Smooth muscle cell (in vitro differentiated cells): ENCODE measurements at regions not wholly inside any gene's neighbourhood (a gene's known extent, or its start where the extent isn't known, plus 50 kb on each side); places are given as distances from the start of the nearest gene placed in this dataset.
"Not testable (repeated sequence)": the region's sequence is repeated elsewhere in the genome, so short reads cannot be mapped to it uniquely, and the experiment has no call there.

Experiments
- DNase-seq: peaks from one replicate; lab custom pipeline; 2025; ENCODE audit not compliant: unreplicated experiment; lab: John Stamatoyannopoulos, UW
- H2AFZ ChIP-seq: fragments of 200-600 bp; sonication (generic); 2 replicates; pipeline ENCODE4 v1.6.0; 2016; ENCODE audit warnings: antibody characterized with exemption, low read depth, mild to moderate bottlenecking
- H3F3A ChIP-seq: fragments of 200-600 bp; sonication (generic); 2 replicates; pipeline ENCODE4 v1.6.0; 2017; ENCODE audit warnings: antibody characterized with exemption, low read depth
- H3K27ac ChIP-seq: fragments of 200-600 bp; sonication (generic); 2 replicates; pipeline ENCODE4 v1.5.1; 2016; ENCODE audit warnings: low read depth, mild to moderate bottlenecking
- H3K27me3 ChIP-seq: fragments of 200-600 bp; sonication (generic); 2 replicates; pipeline ENCODE4 v1.6.1; 2016; ENCODE audit warnings: low read depth, mild to moderate bottlenecking
- H3K36me3 ChIP-seq: fragments of 200-600 bp; sonication (generic); 2 replicates; pipeline ENCODE4 v1.5.1; 2016; ENCODE audit warnings: low read depth
- H3K4me1 ChIP-seq: fragments of 200-600 bp; sonication (generic); 2 replicates; pipeline ENCODE4 v1.5.1; 2016; ENCODE audit warnings: low read depth
- H3K4me2 ChIP-seq: fragments of 200-600 bp; sonication (generic); 2 replicates; pipeline ENCODE4 v1.6.0; 2016; ENCODE audit warnings: mild to moderate bottlenecking
- H3K4me3 ChIP-seq: fragments of 200-600 bp; sonication (generic); 2 replicates; pipeline ENCODE4 v1.5.1; 2016; ENCODE audit warnings: mild to moderate bottlenecking
- H3K79me2 ChIP-seq: fragments of 200-600 bp; sonication (generic); 2 replicates; pipeline ENCODE4 v1.6.0; 2016; ENCODE audit warnings: low read depth, mild to moderate bottlenecking
- H3K9ac ChIP-seq: fragments of 200-600 bp; sonication (generic); 2 replicates; pipeline ENCODE4 v1.6.0; 2016; ENCODE audit warnings: low read depth
- H3K9me3 ChIP-seq: fragments of 200-600 bp; sonication (generic); replicated peaks from 2 replicates; pipeline ENCODE4 v1.5.1; 2016; ENCODE audit warnings: low read depth
- H4K20me1 ChIP-seq: fragments of 200-600 bp; sonication (generic); 2 replicates; pipeline ENCODE4 v1.6.0; 2016; ENCODE audit warnings: low read depth
- WGBS: methylation state at CpG from one replicate; pipeline ENCODE4 v1.1.7; 2016; ENCODE audit warnings: low lambda C conversion rate; 5-methylcytosine and 5-hydroxymethylcytosine counted together
- TF ChIP-seq, protein P1 (sequence below): fragments of 200-600 bp; sonication (generic); IDR thresholded peaks from 2 replicates; pipeline ENCODE4 v1.5.1; 2017; ENCODE audit warnings: borderline replicate concordance, mild to moderate bottlenecking, antibody characterized with exemption; ENCODE audit not compliant: insufficient read depth, poor library complexity, severe bottlenecking

DNA sequence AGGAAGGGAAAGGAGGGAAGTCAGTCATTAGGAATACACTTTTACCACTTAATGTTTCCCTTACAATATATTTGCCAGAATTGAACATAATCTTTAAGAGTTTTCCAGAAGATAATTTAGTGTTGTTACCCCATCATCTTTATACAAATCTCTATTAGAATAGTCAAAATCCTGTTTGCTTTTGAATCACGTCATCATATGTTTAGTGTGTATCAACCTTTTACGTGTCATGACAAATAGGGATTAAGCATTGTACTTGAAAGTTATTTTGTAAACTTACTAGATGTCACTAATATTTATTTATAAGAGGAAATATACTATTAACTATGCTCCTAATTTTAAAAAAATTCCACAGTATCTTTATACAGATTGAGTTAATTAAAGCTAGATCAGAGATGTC lies 1899.5 kb downstream of the MAT2B start:
- Histone ChIP-seq H4K20me1 (no peaks in the 10 kb centered on the region), H3K27ac (no peak overlapping the region), H3K4me1 (no peaks in the 10 kb centered on the region), H3K9me3 (no peaks in the 10 kb centered on the region), H3K4me3 (no peak overlapping the region), H3K27me3 (no peaks in the 10 kb centered on the region), H3K4me2 (no peak overlapping the region), H2AFZ (no peak overlapping the region), H3K79me2 (no peaks in the 10 kb centered on the region), H3F3A (no peaks in the 10 kb centered on the region), H3K36me3 (no peaks in the 10 kb centered on the region), H3K9ac (no peak overlapping the region)
- TF ChIP-seq, protein P1, sequence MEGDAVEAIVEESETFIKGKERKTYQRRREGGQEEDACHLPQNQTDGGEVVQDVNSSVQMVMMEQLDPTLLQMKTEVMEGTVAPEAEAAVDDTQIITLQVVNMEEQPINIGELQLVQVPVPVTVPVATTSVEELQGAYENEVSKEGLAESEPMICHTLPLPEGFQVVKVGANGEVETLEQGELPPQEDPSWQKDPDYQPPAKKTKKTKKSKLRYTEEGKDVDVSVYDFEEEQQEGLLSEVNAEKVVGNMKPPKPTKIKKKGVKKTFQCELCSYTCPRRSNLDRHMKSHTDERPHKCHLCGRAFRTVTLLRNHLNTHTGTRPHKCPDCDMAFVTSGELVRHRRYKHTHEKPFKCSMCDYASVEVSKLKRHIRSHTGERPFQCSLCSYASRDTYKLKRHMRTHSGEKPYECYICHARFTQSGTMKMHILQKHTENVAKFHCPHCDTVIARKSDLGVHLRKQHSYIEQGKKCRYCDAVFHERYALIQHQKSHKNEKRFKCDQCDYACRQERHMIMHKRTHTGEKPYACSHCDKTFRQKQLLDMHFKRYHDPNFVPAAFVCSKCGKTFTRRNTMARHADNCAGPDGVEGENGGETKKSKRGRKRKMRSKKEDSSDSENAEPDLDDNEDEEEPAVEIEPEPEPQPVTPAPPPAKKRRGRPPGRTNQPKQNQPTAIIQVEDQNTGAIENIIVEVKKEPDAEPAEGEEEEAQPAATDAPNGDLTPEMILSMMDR = no peak
- no peak for DNase-seq
- 95% methylated on average over 2 of the region's 2 CpGs for whole genome bisulfite sequencing

DNA sequence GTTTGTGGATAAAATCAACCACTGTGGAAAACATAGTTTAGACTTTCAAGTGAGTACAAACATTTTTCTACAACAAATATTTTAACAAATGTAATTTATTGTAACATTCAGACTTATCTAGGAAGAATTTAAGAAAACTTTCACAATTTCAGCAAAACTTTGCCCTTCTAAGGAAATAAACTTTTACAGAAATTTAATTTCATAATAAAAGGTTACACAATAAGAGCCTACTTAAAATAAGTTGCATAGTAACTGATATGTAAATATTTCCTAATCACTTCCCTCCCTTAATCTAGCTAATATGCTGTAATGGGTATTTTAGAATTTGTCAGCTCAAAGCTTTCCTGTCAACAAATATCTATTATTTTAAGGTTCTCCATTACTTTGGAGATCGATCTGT lies 1899.9 kb downstream of the MAT2B start:
- 84% methylated on average over 1 of the region's 1 CpG for WGBS

DNA sequence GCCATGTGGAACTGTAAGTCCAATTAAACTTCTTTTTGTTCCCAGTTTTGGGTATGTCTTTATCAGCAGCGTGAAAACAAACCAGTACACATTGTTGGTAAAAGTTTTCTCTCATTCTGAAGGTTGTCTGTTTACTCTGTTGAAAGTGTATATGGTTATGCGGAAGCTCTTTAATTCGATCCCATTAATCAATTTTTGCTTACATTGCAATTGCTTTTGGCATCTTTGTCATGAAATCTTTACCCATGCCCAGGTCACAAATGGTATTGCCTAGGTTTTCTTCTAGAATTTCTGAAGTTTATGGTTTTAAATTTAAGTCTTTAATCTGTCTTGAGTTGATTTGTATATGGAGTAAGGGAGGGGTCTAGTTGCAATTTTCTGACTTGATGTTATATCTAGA lies 1901.9 kb downstream of the MAT2B start:
- Histone ChIP-seq H3K9ac (no peak overlapping the region), H3K27me3 (no peaks in the 10 kb centered on the region), H3K4me3 (no peak overlapping the region), H3F3A (no peaks in the 10 kb centered on the region), H3K36me3 (no peaks in the 10 kb centered on the region), H3K79me2 (no peaks in the 10 kb centered on the region), H3K4me2 (no peak overlapping the region), H3K4me1 (no peaks in the 10 kb centered on the region), H3K27ac (no peak overlapping the region), H2AFZ (no peak overlapping the region), H4K20me1 (no peaks in the 10 kb centered on the region), H3K9me3 (no peaks in the 10 kb centered on the region)
- no peak for DNase-seq
- TF ChIP-seq, protein P1 = no peak
- 96% methylated on average over 3 of the region's 3 CpGs for WGBS

More for the DNA sequence above, 1899.9 kb downstream of the MAT2B start:
- Histone ChIP-seq H3K36me3 (no peaks in the 10 kb centered on the region), H3K27me3 (no peaks in the 10 kb centered on the region), H3K4me1 (no peaks in the 10 kb centered on the region), H3K9me3 (no peaks in the 10 kb centered on the region), H2AFZ (no peak overlapping the region), H4K20me1 (no peaks in the 10 kb centered on the region), H3K27ac (no peak overlapping the region), H3K9ac (no peak overlapping the region), H3K4me2 (no peak overlapping the region), H3K4me3 (no peak overlapping the region), H3K79me2 (no peaks in the 10 kb centered on the region), H3F3A (no peaks in the 10 kb centered on the region)
- no peak for DNase-seq
- TF ChIP-seq, protein P1 = no peak

DNA sequence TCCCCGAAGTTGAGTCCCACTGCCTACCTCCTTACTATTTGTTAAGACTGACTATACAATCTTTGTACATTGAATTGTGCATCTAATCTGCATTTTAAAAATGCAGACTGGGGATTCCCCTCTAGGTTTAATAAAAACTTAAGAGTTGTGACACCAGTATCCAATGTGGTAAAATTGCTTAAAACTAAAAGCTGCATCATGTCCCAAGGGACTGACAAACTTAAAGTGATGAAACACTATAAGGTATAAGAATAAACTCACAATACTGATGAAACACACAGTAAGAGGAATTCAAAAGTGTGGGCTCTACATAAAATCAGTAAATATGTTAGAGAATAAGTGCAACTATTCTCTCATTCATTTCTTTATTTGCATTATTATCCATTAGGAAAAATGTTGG lies 1905.1 kb downstream of the MAT2B start:
- 83% methylated on average over 1 of the region's 1 CpG for WGBS

DNA sequence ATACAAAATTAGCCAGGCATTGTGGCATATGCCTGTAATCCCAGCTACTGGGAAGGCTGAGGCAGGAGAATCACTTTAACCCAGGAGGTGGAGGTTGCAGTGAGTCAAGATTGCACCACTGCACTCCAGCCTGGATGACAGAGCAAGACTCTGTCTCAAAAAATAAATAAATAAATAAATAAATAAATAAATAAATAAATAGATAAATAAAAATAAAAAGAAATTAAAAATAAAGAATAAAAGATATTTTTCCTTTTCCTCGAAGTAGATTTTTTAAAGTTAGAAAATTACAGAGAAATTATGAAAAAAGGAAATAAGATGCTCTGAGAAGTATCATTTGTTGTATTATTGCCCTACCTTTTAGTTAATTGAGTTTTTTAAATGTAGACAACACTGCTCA lies 1906.1 kb downstream of the MAT2B start:
- WGBS = 92% methylated on average over 1 of the region's 1 CpG
- H3K36me3 ChIP-seq, H3K27me3 ChIP-seq, H3K9me3 ChIP-seq, H3F3A ChIP-seq, H4K20me1 ChIP-seq, H3K4me2 ChIP-seq, H3K27ac ChIP-seq, H3K4me3 ChIP-seq, H3K79me2 ChIP-seq, H2AFZ ChIP-seq, H3K4me1 ChIP-seq, H3K9ac ChIP-seq, DNase-seq: not testable (repeated sequence)

More for the DNA sequence above, 1905.1 kb downstream of the MAT2B start:
- Histone ChIP-seq H3K79me2 (no peaks in the 10 kb centered on the region), H3K36me3 (no peaks in the 10 kb centered on the region), H4K20me1 (no peaks in the 10 kb centered on the region), H3K4me2 (no peak overlapping the region), H3K27ac (no peak overlapping the region), H3K9ac (no peak overlapping the region), H3K27me3 (no peaks in the 10 kb centered on the region), H2AFZ (no peak overlapping the region), H3K4me3 (no peak overlapping the region), H3K9me3 (no peaks in the 10 kb centered on the region), H3F3A (no peaks in the 10 kb centered on the region), H3K4me1 (no peaks in the 10 kb centered on the region)
- no peak for DNase-seq
- TF ChIP-seq, protein P1 = no peak
